ENCODE measurements at regions not wholly inside any gene's neighbourhood (a gene's known extent, or its start where the extent isn't known, plus 50 kb on each side); places are given as distances from the start of the nearest gene placed in this dataset.

DNA sequence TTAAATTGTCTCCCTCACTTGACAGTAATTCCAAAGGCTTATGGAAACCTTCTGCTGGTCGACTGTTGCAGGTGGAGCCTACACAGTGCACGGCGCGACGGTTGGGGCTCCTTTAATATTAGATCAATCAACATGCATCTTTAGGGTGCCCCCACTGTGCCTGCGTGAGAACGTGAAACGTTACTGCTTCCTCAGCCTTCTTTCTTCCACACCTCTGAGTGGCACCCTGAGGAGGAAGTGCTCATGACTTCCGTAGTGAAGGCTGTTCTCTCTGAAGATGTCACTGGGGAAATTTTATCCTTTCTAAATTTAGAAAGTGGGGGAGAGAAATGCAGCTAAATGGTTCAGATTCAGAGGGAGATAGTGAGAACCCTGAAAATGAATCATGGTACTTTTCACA, 184.0 kb upstream of the ZFP42 start:
- TF ChIP-seq EP300 (IDR thresholded peaks at IDR 0.05; ENCODE audit: borderline replicate concordance in 1 of 2, low read depth in 2 of 2, low read length in 2 of 2) (no peak), RFX5 (IDR thresholded peaks at IDR 0.05; ENCODE audit: borderline replicate concordance, low read depth, low read length) (no peak), GABPA (IDR thresholded peaks at IDR 0.05; ENCODE audit: borderline replicate concordance, insufficient read depth, low read length) (no peak), POLR2AphosphoS5 (IDR thresholded peaks at IDR 0.05; ENCODE audit: low read depth, low read length) (no peak), ZNF274 (IDR thresholded peaks at IDR 0.05; ENCODE audit: borderline replicate concordance, extremely low read depth, low read length) (no peak), EGR1 (IDR thresholded peaks at IDR 0.05; ENCODE audit: borderline replicate concordance, low read depth, low read length) (no peak)

All from H1 (cell line).